ENCODE measurements at regions not wholly inside any gene's neighbourhood (a gene's known extent, or its start where the extent isn't known, plus 50 kb on each side); places are given as distances from the start of the nearest gene placed in this dataset.

DNA sequence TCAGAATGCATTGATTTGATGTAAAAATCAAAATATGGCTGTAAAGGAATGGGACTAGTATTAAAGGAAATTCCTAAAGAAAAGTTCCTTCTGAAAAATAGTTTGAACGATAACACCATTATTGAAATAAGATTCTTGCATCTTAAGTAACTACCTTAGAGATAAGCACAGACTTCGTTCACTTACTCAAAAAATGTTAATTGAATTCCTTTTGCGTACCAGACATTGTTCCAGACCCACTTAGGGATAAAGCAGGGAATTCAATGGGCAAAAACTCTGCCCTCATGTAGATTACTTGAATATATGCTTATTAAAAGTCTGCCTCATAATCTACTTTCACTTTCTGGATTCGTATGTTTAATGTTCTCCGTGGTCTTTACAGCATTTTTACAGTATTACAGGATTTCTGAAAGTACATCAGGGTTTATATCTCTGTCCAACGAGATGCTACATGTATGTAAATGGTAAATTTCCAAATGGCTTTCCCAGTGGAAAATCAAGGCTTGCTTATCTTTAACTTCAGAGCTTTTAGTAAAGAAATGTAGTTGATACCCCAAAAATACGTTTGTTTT lies 213.7 kb downstream of the GXYLT1 start (continued):
- TF ChIP-seq, protein P1, sequence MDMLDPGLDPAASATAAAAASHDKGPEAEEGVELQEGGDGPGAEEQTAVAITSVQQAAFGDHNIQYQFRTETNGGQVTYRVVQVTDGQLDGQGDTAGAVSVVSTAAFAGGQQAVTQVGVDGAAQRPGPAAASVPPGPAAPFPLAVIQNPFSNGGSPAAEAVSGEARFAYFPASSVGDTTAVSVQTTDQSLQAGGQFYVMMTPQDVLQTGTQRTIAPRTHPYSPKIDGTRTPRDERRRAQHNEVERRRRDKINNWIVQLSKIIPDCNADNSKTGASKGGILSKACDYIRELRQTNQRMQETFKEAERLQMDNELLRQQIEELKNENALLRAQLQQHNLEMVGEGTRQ (CRISPR knock-in tag; IDR thresholded peaks at IDR 0.05): no peak
- TF ChIP-seq, protein P2, sequence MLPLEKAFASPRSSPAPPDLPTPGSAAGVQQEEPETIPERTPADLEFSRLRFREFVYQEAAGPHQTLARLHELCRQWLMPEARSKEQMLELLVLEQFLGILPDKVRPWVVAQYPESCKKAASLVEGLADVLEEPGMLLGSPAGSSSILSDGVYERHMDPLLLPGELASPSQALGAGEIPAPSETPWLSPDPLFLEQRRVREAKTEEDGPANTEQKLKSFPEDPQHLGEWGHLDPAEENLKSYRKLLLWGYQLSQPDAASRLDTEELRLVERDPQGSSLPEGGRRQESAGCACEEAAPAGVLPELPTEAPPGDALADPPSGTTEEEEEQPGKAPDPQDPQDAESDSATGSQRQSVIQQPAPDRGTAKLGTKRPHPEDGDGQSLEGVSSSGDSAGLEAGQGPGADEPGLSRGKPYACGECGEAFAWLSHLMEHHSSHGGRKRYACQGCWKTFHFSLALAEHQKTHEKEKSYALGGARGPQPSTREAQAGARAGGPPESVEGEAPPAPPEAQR (CRISPR knock-in tag; IDR thresholded peaks at IDR 0.05): no peak
- TF ChIP-seq GTF2I (CRISPR knock-in tag; conservative IDR thresholded peaks at IDR 0.05) (no peak), ZNF317 (CRISPR knock-in tag; IDR thresholded peaks at IDR 0.05; ENCODE audit: borderline replicate concordance, low read depth) (no peak)
- TF ChIP-seq, protein P3, sequence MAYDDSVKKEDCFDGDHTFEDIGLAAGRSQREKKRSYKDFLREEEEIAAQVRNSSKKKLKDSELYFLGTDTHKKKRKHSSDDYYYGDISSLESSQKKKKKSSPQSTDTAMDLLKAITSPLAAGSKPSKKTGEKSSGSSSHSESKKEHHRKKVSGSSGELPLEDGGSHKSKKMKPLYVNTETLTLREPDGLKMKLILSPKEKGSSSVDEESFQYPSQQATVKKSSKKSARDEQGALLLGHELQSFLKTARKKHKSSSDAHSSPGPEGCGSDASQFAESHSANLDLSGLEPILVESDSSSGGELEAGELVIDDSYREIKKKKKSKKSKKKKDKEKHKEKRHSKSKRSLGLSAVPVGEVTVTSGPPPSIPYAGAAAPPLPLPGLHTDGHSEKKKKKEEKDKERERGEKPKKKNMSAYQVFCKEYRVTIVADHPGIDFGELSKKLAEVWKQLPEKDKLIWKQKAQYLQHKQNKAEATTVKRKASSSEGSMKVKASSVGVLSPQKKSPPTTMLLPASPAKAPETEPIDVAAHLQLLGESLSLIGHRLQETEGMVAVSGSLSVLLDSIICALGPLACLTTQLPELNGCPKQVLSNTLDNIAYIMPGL (CRISPR knock-in tag; IDR thresholded peaks at IDR 0.05): no peak

DNA sequence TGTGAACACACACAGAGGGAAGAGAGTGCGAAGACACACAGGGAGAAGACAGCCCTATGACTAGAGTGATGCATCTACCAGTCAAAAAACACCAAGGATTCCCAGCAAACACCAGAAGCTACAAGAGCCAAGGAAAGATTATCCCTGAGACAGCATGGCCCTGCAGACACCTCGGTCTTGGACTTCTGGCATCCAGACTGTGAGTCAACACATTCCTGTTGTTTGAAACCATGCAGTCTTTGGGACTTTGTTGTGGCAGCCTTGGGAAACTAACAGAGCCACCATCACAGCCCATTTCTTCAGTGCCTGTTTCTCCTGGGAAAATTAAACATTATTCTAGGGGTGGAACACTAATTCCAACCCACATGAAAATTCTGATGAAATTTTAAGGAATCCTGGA lies 220.6 kb downstream of the GXYLT1 start:
- no peak for TF ChIP-seq ETV6 (CRISPR knock-in tag; IDR thresholded peaks at IDR 0.05)
- TF ChIP-seq, protein P4, sequence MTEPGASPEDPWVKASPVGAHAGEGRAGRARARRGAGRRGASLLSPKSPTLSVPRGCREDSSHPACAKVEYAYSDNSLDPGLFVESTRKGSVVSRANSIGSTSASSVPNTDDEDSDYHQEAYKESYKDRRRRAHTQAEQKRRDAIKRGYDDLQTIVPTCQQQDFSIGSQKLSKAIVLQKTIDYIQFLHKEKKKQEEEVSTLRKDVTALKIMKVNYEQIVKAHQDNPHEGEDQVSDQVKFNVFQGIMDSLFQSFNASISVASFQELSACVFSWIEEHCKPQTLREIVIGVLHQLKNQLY (CRISPR knock-in tag; IDR thresholded peaks at IDR 0.05): no peak
- no peak for TF ChIP-seq CREB1 (CRISPR knock-in tag; IDR thresholded peaks at IDR 0.05)
- TF ChIP-seq ZNF232 (CRISPR knock-in tag; IDR thresholded peaks at IDR 0.05): no peak
- TF ChIP-seq, protein P3 (CRISPR knock-in tag; IDR thresholded peaks at IDR 0.05): no peak
- TF ChIP-seq IRF2 (CRISPR knock-in tag; IDR thresholded peaks at IDR 0.05; ENCODE audit: borderline replicate concordance, low read depth): no peak
- TF ChIP-seq RORB (CRISPR knock-in tag; IDR thresholded peaks at IDR 0.05): no peak
- TF ChIP-seq TP53 (CRISPR knock-in tag; IDR thresholded peaks at IDR 0.05): no peak
- TF ChIP-seq ZNF317 (CRISPR knock-in tag; IDR thresholded peaks at IDR 0.05; ENCODE audit: borderline replicate concordance, low read depth): no peak
- TF ChIP-seq, protein P1 (CRISPR knock-in tag; IDR thresholded peaks at IDR 0.05): no peak
- no peak for TF ChIP-seq NFYB (CRISPR knock-in tag; conservative IDR thresholded peaks at IDR 0.05; ENCODE audit: low read depth)
- TF ChIP-seq, protein P5, sequence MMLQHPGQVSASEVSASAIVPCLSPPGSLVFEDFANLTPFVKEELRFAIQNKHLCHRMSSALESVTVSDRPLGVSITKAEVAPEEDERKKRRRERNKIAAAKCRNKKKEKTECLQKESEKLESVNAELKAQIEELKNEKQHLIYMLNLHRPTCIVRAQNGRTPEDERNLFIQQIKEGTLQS (CRISPR knock-in tag; conservative IDR thresholded peaks at IDR 0.05): no peak
- TF ChIP-seq, protein P6, sequence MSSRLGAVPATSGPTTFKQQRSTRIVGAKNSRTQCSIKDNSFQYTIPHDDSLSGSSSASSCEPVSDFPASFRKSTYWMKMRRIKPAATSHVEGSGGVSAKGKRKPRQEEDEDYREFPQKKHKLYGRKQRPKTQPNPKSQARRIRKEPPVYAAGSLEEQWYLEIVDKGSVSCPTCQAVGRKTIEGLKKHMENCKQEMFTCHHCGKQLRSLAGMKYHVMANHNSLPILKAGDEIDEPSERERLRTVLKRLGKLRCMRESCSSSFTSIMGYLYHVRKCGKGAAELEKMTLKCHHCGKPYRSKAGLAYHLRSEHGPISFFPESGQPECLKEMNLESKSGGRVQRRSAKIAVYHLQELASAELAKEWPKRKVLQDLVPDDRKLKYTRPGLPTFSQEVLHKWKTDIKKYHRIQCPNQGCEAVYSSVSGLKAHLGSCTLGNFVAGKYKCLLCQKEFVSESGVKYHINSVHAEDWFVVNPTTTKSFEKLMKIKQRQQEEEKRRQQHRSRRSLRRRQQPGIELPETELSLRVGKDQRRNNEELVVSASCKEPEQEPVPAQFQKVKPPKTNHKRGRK (CRISPR knock-in tag; IDR thresholded peaks at IDR 0.05; ENCODE audit: borderline replicate concordance): no peak
- TF ChIP-seq HMGA2 (CRISPR knock-in tag; IDR thresholded peaks at IDR 0.05): no peak
- TF ChIP-seq, protein P7, sequence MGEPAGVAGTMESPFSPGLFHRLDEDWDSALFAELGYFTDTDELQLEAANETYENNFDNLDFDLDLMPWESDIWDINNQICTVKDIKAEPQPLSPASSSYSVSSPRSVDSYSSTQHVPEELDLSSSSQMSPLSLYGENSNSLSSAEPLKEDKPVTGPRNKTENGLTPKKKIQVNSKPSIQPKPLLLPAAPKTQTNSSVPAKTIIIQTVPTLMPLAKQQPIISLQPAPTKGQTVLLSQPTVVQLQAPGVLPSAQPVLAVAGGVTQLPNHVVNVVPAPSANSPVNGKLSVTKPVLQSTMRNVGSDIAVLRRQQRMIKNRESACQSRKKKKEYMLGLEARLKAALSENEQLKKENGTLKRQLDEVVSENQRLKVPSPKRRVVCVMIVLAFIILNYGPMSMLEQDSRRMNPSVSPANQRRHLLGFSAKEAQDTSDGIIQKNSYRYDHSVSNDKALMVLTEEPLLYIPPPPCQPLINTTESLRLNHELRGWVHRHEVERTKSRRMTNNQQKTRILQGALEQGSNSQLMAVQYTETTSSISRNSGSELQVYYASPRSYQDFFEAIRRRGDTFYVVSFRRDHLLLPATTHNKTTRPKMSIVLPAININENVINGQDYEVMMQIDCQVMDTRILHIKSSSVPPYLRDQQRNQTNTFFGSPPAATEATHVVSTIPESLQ (CRISPR knock-in tag; IDR thresholded peaks at IDR 0.05): no peak
- TF ChIP-seq, protein P8, sequence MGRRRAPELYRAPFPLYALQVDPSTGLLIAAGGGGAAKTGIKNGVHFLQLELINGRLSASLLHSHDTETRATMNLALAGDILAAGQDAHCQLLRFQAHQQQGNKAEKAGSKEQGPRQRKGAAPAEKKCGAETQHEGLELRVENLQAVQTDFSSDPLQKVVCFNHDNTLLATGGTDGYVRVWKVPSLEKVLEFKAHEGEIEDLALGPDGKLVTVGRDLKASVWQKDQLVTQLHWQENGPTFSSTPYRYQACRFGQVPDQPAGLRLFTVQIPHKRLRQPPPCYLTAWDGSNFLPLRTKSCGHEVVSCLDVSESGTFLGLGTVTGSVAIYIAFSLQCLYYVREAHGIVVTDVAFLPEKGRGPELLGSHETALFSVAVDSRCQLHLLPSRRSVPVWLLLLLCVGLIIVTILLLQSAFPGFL (CRISPR knock-in tag; IDR thresholded peaks at IDR 0.05; ENCODE audit: borderline replicate concordance): no peak
- no peak for TF ChIP-seq MXD4 (CRISPR knock-in tag; IDR thresholded peaks at IDR 0.05; ENCODE audit: borderline replicate concordance)
- no peak for TF ChIP-seq SP1 (CRISPR knock-in tag; conservative IDR thresholded peaks at IDR 0.05)
- no peak for TF ChIP-seq ZNF121 (CRISPR knock-in tag; IDR thresholded peaks at IDR 0.05)
- peaks cover 25% of the 10 kb centered on the region for H3K4me1 Mint-ChIP-seq
- ATAC-seq (no peak), DNase-seq (ENCODE audit: low spot score) (no peak)
- POLR2A ChIA-PET: no interaction called here
- H3K9me3 Mint-ChIP-seq: peaks cover 7% of the 10 kb centered on the region; the same call in 1 of the 2 replicates
- H3K4me3 Mint-ChIP-seq: no peak overlapping the region
- CTCF ChIA-PET: no interaction called here
- H3K27me3 Mint-ChIP-seq (ENCODE audit: low read depth): peaks cover 34% of the 10 kb centered on the region
- H3K36me3 Mint-ChIP-seq: no peaks in the 10 kb centered on the region
- H3K27ac Mint-ChIP-seq: no peak overlapping the region

All from WTC11 (cell line).